Nephron (organoid): ENCODE measurements at regions not wholly inside any gene's neighbourhood (a gene's known extent, or its start where the extent isn't known, plus 50 kb on each side); places are given as distances from the start of the nearest gene placed in this dataset.

Experiments
- H3K27ac Mint-ChIP-seq, 3 experiments: 2 replicates each; pipeline ENCODE4 v1.8.0; 2020; ENCODE audit warnings: mixed read lengths in 3 of 3, mild to moderate bottlenecking in 2 of 3, moderate library complexity in 1 of 3
- H3K27me3 Mint-ChIP-seq: 2 replicates; pipeline ENCODE4 v1.8.0; 2021; ENCODE audit warnings: low read depth, mild to moderate bottlenecking, moderate library complexity, mixed read lengths
- H3K36me3 Mint-ChIP-seq: 2 replicates; pipeline ENCODE4 v1.8.0; 2020; ENCODE audit warnings: low read depth, mixed read lengths
- H3K4me1 Mint-ChIP-seq: 2 replicates; pipeline ENCODE4 v1.8.0; 2020; ENCODE audit warnings: mixed read lengths
- H3K4me3 Mint-ChIP-seq, 3 experiments: 2 replicates each; pipeline ENCODE4 v1.8.0; 2020; ENCODE audit warnings: mild to moderate bottlenecking in 3 of 3, mixed read lengths in 3 of 3, moderate library complexity in 2 of 3
- H3K9me3 Mint-ChIP-seq: 2 replicates; pipeline ENCODE4 v1.8.0; 2020; ENCODE audit warnings: mixed read lengths
- CTCF ChIP-seq, 3 experiments: fragments of 200-600 bp; sonication (generic); IDR thresholded peaks; one replicate each; pipeline ENCODE4 v1.5.0; 2021; ENCODE audit warnings: antibody characterized with exemption in 3 of 3; ENCODE audit not compliant: unreplicated experiment in 3 of 3

GRCh38 chr5:106189121-106189809 is 1481.5 kb downstream of the EFNA5 start:
- H3K27me3 Mint-ChIP-seq: no peaks in the 10 kb centered on the region
- no peak for TF ChIP-seq CTCF (IDR thresholded peaks at IDR 0.05; ENCODE audit: unreplicated experiment in 3 of 3)
- H3K4me1 Mint-ChIP-seq: no peaks in the 10 kb centered on the region
- H3K36me3 Mint-ChIP-seq: no peaks in the 10 kb centered on the region
- no peaks in the 10 kb centered on the region for H3K9me3 Mint-ChIP-seq
- no peak overlapping the region for H3K4me3 Mint-ChIP-seq
- no peak overlapping the region for H3K27ac Mint-ChIP-seq

GRCh38 chr5:106185661-106186081 is 1485.1 kb downstream of the EFNA5 start:
- Mint-ChIP-seq H3K36me3 (no peaks in the 10 kb centered on the region), H3K4me3 (no peak overlapping the region), H3K4me1 (no peaks in the 10 kb centered on the region), H3K27ac (no peak overlapping the region), H3K9me3 (no peaks in the 10 kb centered on the region), H3K27me3 (no peaks in the 10 kb centered on the region)
- no peak for TF ChIP-seq CTCF (IDR thresholded peaks at IDR 0.05; ENCODE audit: unreplicated experiment in 3 of 3)

- no peak overlapping the region for H3K27ac Mint-ChIP-seq
- no peaks in the 10 kb centered on the region for H3K27me3 Mint-ChIP-seq
- no peak for TF ChIP-seq CTCF (IDR thresholded peaks at IDR 0.05; ENCODE audit: unreplicated experiment in 3 of 3)
- H3K9me3 Mint-ChIP-seq: peaks cover 19% of the 10 kb centered on the region
- H3K4me3 Mint-ChIP-seq: no peak overlapping the region
- no peaks in the 10 kb centered on the region for H3K4me1 Mint-ChIP-seq
- no peaks in the 10 kb centered on the region for H3K36me3 Mint-ChIP-seq
Observed at GRCh38 chr5:106174903-106175302, 1495.8 kb downstream of the EFNA5 start.

GRCh38 chr5:106172681-106173532 is 1497.8 kb downstream of the EFNA5 start:
- no peak for TF ChIP-seq CTCF (IDR thresholded peaks at IDR 0.05; ENCODE audit: unreplicated experiment in 3 of 3)
- H3K27me3 Mint-ChIP-seq: no peaks in the 10 kb centered on the region
- H3K36me3 Mint-ChIP-seq: no peaks in the 10 kb centered on the region
- no peak overlapping the region for H3K4me3 Mint-ChIP-seq
- no peak overlapping the region for H3K27ac Mint-ChIP-seq
- H3K4me1 Mint-ChIP-seq: no peaks in the 10 kb centered on the region
- H3K9me3 Mint-ChIP-seq: peaks cover 19% of the 10 kb centered on the region

GRCh38 chr5:106171708-106172107 is 1499.0 kb downstream of the EFNA5 start:
- TF ChIP-seq CTCF (IDR thresholded peaks at IDR 0.05; ENCODE audit: unreplicated experiment in 3 of 3): no peak
- Mint-ChIP-seq H3K9me3 (peaks cover 16% of the 10 kb centered on the region), H3K27me3 (no peaks in the 10 kb centered on the region), H3K4me1 (no peaks in the 10 kb centered on the region), H3K36me3 (no peaks in the 10 kb centered on the region), H3K27ac (no peak overlapping the region), H3K4me3 (no peak overlapping the region)
